ENCODE measurements at regions not wholly inside any gene's neighbourhood (a gene's known extent, or its start where the extent isn't known, plus 50 kb on each side); places are given as distances from the start of the nearest gene placed in this dataset.

DNA sequence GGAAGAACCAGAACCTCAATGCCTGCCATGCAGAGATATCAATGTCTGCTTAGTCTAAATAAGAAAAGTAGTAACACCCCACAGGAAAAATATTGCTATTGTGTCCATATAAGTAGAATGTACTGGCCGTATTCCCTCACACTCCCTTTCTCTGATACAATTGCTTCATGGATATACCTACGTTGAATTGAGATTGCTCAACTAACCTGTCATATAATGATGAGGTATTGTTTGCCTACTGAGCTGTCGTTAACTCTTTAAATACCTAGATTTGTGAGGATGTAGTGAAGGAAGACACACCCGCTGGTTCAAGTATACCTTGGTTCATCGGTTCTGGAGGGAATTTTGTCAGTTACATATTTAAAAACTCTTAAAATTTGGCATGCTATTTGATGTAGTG is 480.7 kb upstream of the TCF4 start (continued):
- TF ChIP-seq, protein P1, sequence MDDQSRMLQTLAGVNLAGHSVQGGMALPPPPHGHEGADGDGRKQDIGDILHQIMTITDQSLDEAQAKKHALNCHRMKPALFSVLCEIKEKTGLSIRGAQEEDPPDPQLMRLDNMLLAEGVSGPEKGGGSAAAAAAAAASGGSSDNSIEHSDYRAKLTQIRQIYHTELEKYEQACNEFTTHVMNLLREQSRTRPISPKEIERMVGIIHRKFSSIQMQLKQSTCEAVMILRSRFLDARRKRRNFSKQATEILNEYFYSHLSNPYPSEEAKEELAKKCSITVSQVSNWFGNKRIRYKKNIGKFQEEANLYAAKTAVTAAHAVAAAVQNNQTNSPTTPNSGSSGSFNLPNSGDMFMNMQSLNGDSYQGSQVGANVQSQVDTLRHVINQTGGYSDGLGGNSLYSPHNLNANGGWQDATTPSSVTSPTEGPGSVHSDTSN (IDR thresholded peaks at IDR 0.05; ENCODE audit: insufficient replicate concordance, low read depth, low read length), result no peak
- TF ChIP-seq ESRRA (IDR thresholded peaks at IDR 0.05; ENCODE audit: low read length) (no peak), NR2C1 (IDR thresholded peaks at IDR 0.05) (no peak), KAT2A (conservative IDR thresholded peaks at IDR 0.05; ENCODE audit: control insufficient read depth, low read depth, low read length) (no peak), SIN3A (IDR thresholded peaks at IDR 0.05; ENCODE audit: low read depth, low read length) (no peak)

DNA sequence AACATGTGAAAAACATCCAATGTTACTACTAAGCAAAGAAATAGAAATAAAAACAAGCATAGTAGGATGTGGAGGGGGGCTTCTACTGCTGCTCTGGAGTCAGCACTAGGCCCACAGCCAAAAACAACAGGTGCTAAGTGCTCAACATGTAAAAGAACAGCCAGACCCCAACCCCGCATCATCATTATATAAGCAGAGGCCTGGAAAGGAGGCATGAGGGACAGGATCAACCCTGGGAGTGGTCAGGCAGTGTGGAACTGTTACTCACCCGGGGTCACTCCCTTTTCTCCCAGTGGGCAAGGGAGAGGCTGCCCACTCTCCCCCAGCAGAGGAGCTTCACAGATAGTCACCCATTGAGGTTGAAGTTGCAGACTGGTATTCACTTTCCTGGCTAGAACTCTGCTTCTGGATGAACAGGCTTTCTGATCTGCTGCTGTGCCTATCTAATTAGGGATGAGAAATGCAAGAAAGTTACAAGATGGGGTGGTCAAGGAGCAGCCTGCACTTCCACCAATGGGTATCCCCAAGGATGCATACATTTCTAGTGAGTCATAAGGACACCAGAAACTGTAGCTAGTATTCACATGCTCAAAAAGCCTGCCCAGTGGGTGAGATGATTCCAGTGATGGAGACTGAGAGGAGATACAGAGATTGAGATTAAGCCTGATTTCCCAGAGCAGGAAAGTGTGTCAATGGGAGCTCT is 480.1 kb upstream of the TCF4 start:
- 39% methylated on average over 2 of the region's 2 CpGs for WGBS (ENCODE audit: insufficient coverage, insufficient replicate concordance, low lambda C conversion rate, missing lambda C conversion rate)
- ATAC-seq (no peak), DNase-seq (ENCODE audit: low read depth, low spot score) (no peak), FAIRE-seq (no peak)
- no TSS peak for BruUV-seq (replicated peaks)
- ChIA-PET CTCF (no interaction called here), POLR2A (no interaction called here), SMC1A (ENCODE audit: uncharacterized antibody, unreplicated experiment) (interaction anchor here (0.7 kb wide), 1 partner anchor 958 kb away, joined by 3 read pairs; no protein-coding TSS in a partner anchor), RAD21 (ENCODE audit: unreplicated experiment) (no interaction called here)
- no peak overlapping the region for H3K4me3 ChIP-seq
- no peaks in the 10 kb centered on the region for H3K36me3 ChIP-seq (ENCODE audit: control insufficient read depth in 2 of 2, insufficient read depth in 2 of 2, low read length in 1 of 2)
- no peaks in the 10 kb centered on the region for H3K79me2 ChIP-seq (ENCODE audit: control insufficient read depth, insufficient read depth, low read length)
- H3K27me3 ChIP-seq (replicated peaks in 1 of 2; ENCODE audit: control insufficient read depth in 2 of 2, insufficient read depth in 2 of 2, low read length in 1 of 2), result no peaks in the 10 kb centered on the region
- H3K4me2 ChIP-seq (ENCODE audit: control insufficient read depth, insufficient read depth), result no peak overlapping the region
- H3K9me3 ChIP-seq (replicated peaks; ENCODE audit: control insufficient read depth, insufficient read depth, low read length), result no peaks in the 10 kb centered on the region
- H3K9ac ChIP-seq (ENCODE audit: control insufficient read depth, insufficient read depth, low read length), result no peak overlapping the region
- no peaks in the 10 kb centered on the region for H3K4me1 ChIP-seq (ENCODE audit: control insufficient read depth, insufficient read depth, low read length)
- no peak overlapping the region for H3K27ac ChIP-seq (ENCODE audit: control insufficient read depth, insufficient read depth)
- H4K20me1 ChIP-seq (ENCODE audit: control insufficient read depth, insufficient read depth), result no peaks in the 10 kb centered on the region
- intact Hi-C loops (cut with micrococcal nuclease; ENCODE audit: unreplicated experiment) (no loop called here), in situ Hi-C loops (cut with MboI) (no loop called here)
- no peak overlapping the region for H2AFZ ChIP-seq (ENCODE audit: control insufficient read depth, low read depth, low read length)
- TF ChIP-seq FOS (IDR thresholded peaks at IDR 0.05; ENCODE audit: borderline replicate concordance, extremely low read depth, insufficient read length), result no peak
- TF ChIP-seq BRCA1 (IDR thresholded peaks at IDR 0.05; ENCODE audit: low read depth, low read length), result no peak
- TF ChIP-seq IKZF2 (IDR thresholded peaks at IDR 0.05), result no peak
- no peak for TF ChIP-seq ZNF207 (IDR thresholded peaks at IDR 0.05; ENCODE audit: borderline replicate concordance)
- no peak for TF ChIP-seq EP300 (IDR thresholded peaks at IDR 0.05; ENCODE audit: borderline replicate concordance in 1 of 2, control insufficient read depth in 1 of 2, low read depth in 2 of 2, low read length in 2 of 2)
- TF ChIP-seq ZNF217 (IDR thresholded peaks at IDR 0.05), result no peak
- TF ChIP-seq, protein P2, sequence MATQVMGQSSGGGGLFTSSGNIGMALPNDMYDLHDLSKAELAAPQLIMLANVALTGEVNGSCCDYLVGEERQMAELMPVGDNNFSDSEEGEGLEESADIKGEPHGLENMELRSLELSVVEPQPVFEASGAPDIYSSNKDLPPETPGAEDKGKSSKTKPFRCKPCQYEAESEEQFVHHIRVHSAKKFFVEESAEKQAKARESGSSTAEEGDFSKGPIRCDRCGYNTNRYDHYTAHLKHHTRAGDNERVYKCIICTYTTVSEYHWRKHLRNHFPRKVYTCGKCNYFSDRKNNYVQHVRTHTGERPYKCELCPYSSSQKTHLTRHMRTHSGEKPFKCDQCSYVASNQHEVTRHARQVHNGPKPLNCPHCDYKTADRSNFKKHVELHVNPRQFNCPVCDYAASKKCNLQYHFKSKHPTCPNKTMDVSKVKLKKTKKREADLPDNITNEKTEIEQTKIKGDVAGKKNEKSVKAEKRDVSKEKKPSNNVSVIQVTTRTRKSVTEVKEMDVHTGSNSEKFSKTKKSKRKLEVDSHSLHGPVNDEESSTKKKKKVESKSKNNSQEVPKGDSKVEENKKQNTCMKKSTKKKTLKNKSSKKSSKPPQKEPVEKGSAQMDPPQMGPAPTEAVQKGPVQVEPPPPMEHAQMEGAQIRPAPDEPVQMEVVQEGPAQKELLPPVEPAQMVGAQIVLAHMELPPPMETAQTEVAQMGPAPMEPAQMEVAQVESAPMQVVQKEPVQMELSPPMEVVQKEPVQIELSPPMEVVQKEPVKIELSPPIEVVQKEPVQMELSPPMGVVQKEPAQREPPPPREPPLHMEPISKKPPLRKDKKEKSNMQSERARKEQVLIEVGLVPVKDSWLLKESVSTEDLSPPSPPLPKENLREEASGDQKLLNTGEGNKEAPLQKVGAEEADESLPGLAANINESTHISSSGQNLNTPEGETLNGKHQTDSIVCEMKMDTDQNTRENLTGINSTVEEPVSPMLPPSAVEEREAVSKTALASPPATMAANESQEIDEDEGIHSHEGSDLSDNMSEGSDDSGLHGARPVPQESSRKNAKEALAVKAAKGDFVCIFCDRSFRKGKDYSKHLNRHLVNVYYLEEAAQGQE (IDR thresholded peaks at IDR 0.05; ENCODE audit: low read depth, low read length), result no peak
- TF ChIP-seq SMAD5 (IDR thresholded peaks at IDR 0.05; ENCODE audit: low read depth), result no peak
- TF ChIP-seq, protein P3, sequence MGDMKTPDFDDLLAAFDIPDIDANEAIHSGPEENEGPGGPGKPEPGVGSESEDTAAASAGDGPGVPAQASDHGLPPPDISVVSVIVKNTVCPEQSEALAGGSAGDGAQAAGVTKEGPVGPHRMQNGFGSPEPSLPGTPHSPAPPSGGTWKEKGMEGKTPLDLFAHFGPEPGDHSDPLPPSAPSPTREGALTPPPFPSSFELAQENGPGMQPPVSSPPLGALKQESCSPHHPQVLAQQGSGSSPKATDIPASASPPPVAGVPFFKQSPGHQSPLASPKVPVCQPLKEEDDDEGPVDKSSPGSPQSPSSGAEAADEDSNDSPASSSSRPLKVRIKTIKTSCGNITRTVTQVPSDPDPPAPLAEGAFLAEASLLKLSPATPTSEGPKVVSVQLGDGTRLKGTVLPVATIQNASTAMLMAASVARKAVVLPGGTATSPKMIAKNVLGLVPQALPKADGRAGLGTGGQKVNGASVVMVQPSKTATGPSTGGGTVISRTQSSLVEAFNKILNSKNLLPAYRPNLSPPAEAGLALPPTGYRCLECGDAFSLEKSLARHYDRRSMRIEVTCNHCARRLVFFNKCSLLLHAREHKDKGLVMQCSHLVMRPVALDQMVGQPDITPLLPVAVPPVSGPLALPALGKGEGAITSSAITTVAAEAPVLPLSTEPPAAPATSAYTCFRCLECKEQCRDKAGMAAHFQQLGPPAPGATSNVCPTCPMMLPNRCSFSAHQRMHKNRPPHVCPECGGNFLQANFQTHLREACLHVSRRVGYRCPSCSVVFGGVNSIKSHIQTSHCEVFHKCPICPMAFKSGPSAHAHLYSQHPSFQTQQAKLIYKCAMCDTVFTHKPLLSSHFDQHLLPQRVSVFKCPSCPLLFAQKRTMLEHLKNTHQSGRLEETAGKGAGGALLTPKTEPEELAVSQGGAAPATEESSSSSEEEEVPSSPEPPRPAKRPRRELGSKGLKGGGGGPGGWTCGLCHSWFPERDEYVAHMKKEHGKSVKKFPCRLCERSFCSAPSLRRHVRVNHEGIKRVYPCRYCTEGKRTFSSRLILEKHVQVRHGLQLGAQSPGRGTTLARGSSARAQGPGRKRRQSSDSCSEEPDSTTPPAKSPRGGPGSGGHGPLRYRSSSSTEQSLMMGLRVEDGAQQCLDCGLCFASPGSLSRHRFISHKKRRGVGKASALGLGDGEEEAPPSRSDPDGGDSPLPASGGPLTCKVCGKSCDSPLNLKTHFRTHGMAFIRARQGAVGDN (IDR thresholded peaks at IDR 0.05), result no peak
